HCT116 (cell line): ENCODE measurements at regions not wholly inside any gene's neighbourhood (a gene's known extent, or its start where the extent isn't known, plus 50 kb on each side); places are given as distances from the start of the nearest gene placed in this dataset.
"Not testable (repeated sequence)": the region's sequence is repeated elsewhere in the genome, so short reads cannot be mapped to it uniquely, and the experiment has no call there.

Source experiments
- ATAC-seq: fragments of 200-7000 bp; cut with Tn5 transposase; 2 replicates; pipeline ENCODE4 v1.9.1; 2020; ENCODE audit warnings: mild to moderate bottlenecking, moderate library complexity
- BruUV-seq: library from RNA; stranded (reverse); fragments of 400-500 nt; replicated peaks from 2 replicates; lab custom pipeline; 2021; lab: Mats Ljungman, UMichigan
- CTCF ChIA-PET: fragments of 300-600 bp; sonication (Branson Sonifier 250); formaldehyde crosslinking; loops from one replicate; lab custom pipeline; 2021; ENCODE audit warnings: antibody characterized with exemption; lab: Charles Lee
- POLR2A ChIA-PET: fragments of 300-600, 350-600 bp; sonication (Branson Sonifier 250); formaldehyde crosslinking; loops from one replicate; lab custom pipeline; 2021; ENCODE audit warnings: antibody characterized with exemption; lab: Charles Lee
- RAD21 ChIA-PET, 2 experiments: fragments of 300-600 bp; sonication (Branson Sonifier 250); formaldehyde crosslinking; loops; one replicate each; lab custom pipeline; 2023; ENCODE audit warnings: low total read pairs in 2 of 2; ENCODE audit not compliant: uncharacterized antibody in 2 of 2, unreplicated experiment in 2 of 2, low non-redundant PET in 1 of 2; lab: Charles Lee
- DNase-seq: peaks from one replicate; pipeline ENCODE4 v3.0.0-alpha.2; 2010; ENCODE audit warnings: low read depth, low spot score
- H2AFZ ChIP-seq: fragments of 200-600 bp; shearing (Covaris generic), sonication (generic); 2 replicates; pipeline ENCODE4 v1.6.1; 2017; ENCODE audit warnings: low read depth, mixed run types, mixed read lengths, antibody characterized with exemption, low read length; ENCODE audit not compliant: poor library complexity, severe bottlenecking
- H3K27ac ChIP-seq: 2 replicates; pipeline ENCODE4 v1.5.1; 2012; ENCODE audit warnings: low read depth, low read length
- H3K27me3 ChIP-seq: fragments of 200-600 bp; sonication (generic); 2 replicates; pipeline ENCODE4 v1.6.1; 2016; ENCODE audit warnings: mixed run types, low read length, mixed read lengths; ENCODE audit not compliant: insufficient read depth
- H3K36me3 ChIP-seq, 2 experiments: fragments of 200-500 bp in 1 of 2; fragments of 200-600 bp in 1 of 2; sonication (Bioruptor generic) in 1 of 2; sonication (generic) in 1 of 2; 2 replicates each; pipeline versions ENCODE4 v1.5.1 to v1.6.1; 2014 to 2016; ENCODE audit warnings: low read length in 2 of 2, inconsistent platforms in 1 of 2, mixed read lengths in 1 of 2, mixed run types in 1 of 2; ENCODE audit not compliant: insufficient read depth in 2 of 2, control insufficient read depth in 1 of 2
- H3K4me1 ChIP-seq, 2 experiments: fragments of 200-600 bp in 1 of 2; sonication (generic) in 1 of 2; 2 replicates each; pipeline versions ENCODE4 v1.5.1 to v1.6.1; 2012 to 2017; ENCODE audit warnings: low read length in 2 of 2, inconsistent platforms in 1 of 2, mild to moderate bottlenecking in 1 of 2, mixed read lengths in 1 of 2, mixed run types in 1 of 2, moderate library complexity in 1 of 2; ENCODE audit not compliant: insufficient read depth in 2 of 2, control insufficient read depth in 1 of 2
- H3K4me2 ChIP-seq: fragments of 200-600 bp; sonication (generic); 2 replicates; pipeline ENCODE4 v1.6.1; 2017; ENCODE audit warnings: mixed run types, low read length, mixed read lengths
- H3K4me3 ChIP-seq, 2 experiments: fragments of 200-600 bp in 1 of 2; sonication (generic) in 1 of 2; replicated peaks in 1 of 2; 2 replicates each; pipeline ENCODE4 v1.5.1; 2011 to 2016; ENCODE audit warnings: low read length in 2 of 2, control low read depth in 1 of 2, low read depth in 1 of 2, mild to moderate bottlenecking in 1 of 2, mixed read lengths in 1 of 2, mixed run types in 1 of 2
- H3K79me2 ChIP-seq: fragments of 200-600 bp; sonication (generic); 2 replicates; pipeline ENCODE4 v1.6.1; 2017; ENCODE audit warnings: mild to moderate bottlenecking, mixed run types, low read length, moderate library complexity, mixed read lengths; ENCODE audit not compliant: insufficient read depth
- H3K9ac ChIP-seq: fragments of 200-600 bp; sonication (generic); 2 replicates; pipeline ENCODE4 v1.6.1; 2016; ENCODE audit warnings: low read length, mixed read lengths
- H3K9me2 ChIP-seq: fragments of 200-600 bp; sonication (generic), shearing (Covaris generic); 2 replicates; pipeline ENCODE4 v1.6.1; 2017; ENCODE audit warnings: mixed run types, mild to moderate bottlenecking, moderate library complexity; ENCODE audit not compliant: insufficient read depth
- H3K9me3 ChIP-seq, 2 experiments: fragments of 200-500 bp in 1 of 2; fragments of 200-600 bp in 1 of 2; sonication (Bioruptor generic) in 1 of 2; sonication (generic) in 1 of 2; 2 replicates each; pipeline ENCODE4 v1.6.1; 2014 to 2017; ENCODE audit warnings: low read length in 2 of 2, mixed read lengths in 2 of 2, inconsistent platforms in 1 of 2, low read depth in 1 of 2, mild to moderate bottlenecking in 1 of 2, mixed run types in 1 of 2, moderate library complexity in 1 of 2; ENCODE audit not compliant: control insufficient read depth in 1 of 2, insufficient read depth in 1 of 2
- H4K20me1 ChIP-seq: fragments of 200-600 bp; sonication (generic), shearing (Covaris generic); 2 replicates; pipeline ENCODE4 v1.6.1; 2017; ENCODE audit warnings: mixed run types, mild to moderate bottlenecking, moderate library complexity; ENCODE audit not compliant: insufficient read depth
- CBX3 ChIP-seq: IDR thresholded peaks from 2 replicates; pipeline ENCODE4 v1.6.1; 2012; ENCODE audit warnings: low read depth
- CTCF ChIP-seq, 3 experiments: fragments of 200-600 bp in 1 of 3; sonication (generic) in 1 of 3; IDR thresholded peaks in 2 of 3; conservative IDR thresholded peaks in 1 of 3; 2 replicates each; pipeline ENCODE4 v1.5.1; 2012 to 2017; ENCODE audit warnings: low read depth in 2 of 3, low read length in 2 of 3, antibody characterized with exemption in 1 of 3, borderline replicate concordance in 1 of 3, control low read depth in 1 of 3, mild to moderate bottlenecking in 1 of 3, mixed read lengths in 1 of 3, mixed run types in 1 of 3, moderate library complexity in 1 of 3; ENCODE audit not compliant: insufficient read depth in 1 of 3
- ELF1 ChIP-seq: IDR thresholded peaks from 2 replicates; pipeline ENCODE4 v1.6.1; 2012; ENCODE audit warnings: low read depth, borderline replicate concordance
- POLR2A ChIP-seq: IDR thresholded peaks from 2 replicates; pipeline ENCODE4 v1.7.0; 2011; ENCODE audit warnings: borderline replicate concordance; ENCODE audit not compliant: insufficient read depth, insufficient read length; ENCODE audit errors: extremely low read depth
- POLR2AphosphoS5 ChIP-seq: IDR thresholded peaks from 2 replicates; pipeline ENCODE4 v1.6.1; 2011; ENCODE audit warnings: mild to moderate bottlenecking, low read depth, low read length, moderate library complexity
- RAD21 ChIP-seq: IDR thresholded peaks from 2 replicates; pipeline ENCODE4 v1.6.1; 2012; ENCODE audit warnings: low read depth, mild to moderate bottlenecking
- REST ChIP-seq: IDR thresholded peaks from 2 replicates; pipeline ENCODE4 v1.6.1; 2012; ENCODE audit warnings: low read depth
- SIN3A ChIP-seq: IDR thresholded peaks from 2 replicates; pipeline ENCODE4 v1.6.1; 2012; ENCODE audit warnings: low read depth
- SP1 ChIP-seq: IDR thresholded peaks from 2 replicates; pipeline ENCODE4 v1.6.1; 2012; ENCODE audit warnings: low read depth
- TCF7L2 ChIP-seq: IDR thresholded peaks from 2 replicates; pipeline ENCODE4 v1.7.0; 2011; ENCODE audit warnings: borderline replicate concordance, inconsistent platforms; ENCODE audit not compliant: insufficient read depth, insufficient read length; ENCODE audit errors: extremely low read depth
- YY1 ChIP-seq: IDR thresholded peaks from 2 replicates; pipeline ENCODE4 v1.6.1; 2011; ENCODE audit warnings: low read length, low read depth, moderate library complexity, mild to moderate bottlenecking; ENCODE audit not compliant: insufficient replicate concordance; ENCODE audit errors: extremely low read depth
- ZNF274 ChIP-seq: fragments of 200-500 bp; sonication (Bioruptor generic); IDR thresholded peaks from 2 replicates; pipeline ENCODE4 v1.6.1; 2014; ENCODE audit warnings: mild to moderate bottlenecking, low read depth, low read length, inconsistent platforms
- intact Hi-C: fragments of 100-400 bp; cut with micrococcal nuclease; formaldehyde crosslinking; loops from 2 replicates; pipeline ENCODE4 v1.10.0; 2022
- TF ChIP-seq, protein P1 (sequence below): IDR thresholded peaks from 2 replicates; pipeline ENCODE4 v1.6.1; 2011; ENCODE audit warnings: mild to moderate bottlenecking, low read length, moderate library complexity; ENCODE audit not compliant: insufficient replicate concordance; ENCODE audit errors: extremely low read depth

DNA sequence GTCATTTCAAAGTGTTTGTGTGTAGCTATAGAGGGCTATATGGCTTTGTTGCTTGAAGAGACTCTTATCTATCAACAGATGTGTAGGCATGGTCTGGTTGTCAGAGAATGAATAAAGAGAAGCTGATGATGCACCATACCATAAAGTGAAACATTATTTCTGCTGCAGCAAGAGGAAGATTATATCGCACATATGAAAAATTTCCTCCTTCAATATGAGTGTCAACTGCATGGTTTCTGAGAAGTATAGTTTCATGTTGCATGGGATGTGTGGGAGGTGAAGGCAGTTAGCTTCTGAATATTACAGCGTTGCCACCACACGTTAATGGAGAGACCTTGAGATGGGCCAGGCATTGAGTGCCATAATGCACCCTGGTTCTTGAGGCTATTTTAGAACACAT, 217.9 kb downstream of the SATB1 start:
- H3K9me3 ChIP-seq: no peaks in the 10 kb centered on the region
- H3K9ac ChIP-seq: no peak overlapping the region
- H3K4me3 ChIP-seq: no peak overlapping the region
- CTCF ChIA-PET: no interaction called here
- POLR2A ChIA-PET: no interaction called here
- no peaks in the 10 kb centered on the region for H3K9me2 ChIP-seq
- no peaks in the 10 kb centered on the region for H3K4me1 ChIP-seq
- TF ChIP-seq YY1: no peak
- no peak for TF ChIP-seq ELF1
- TF ChIP-seq TCF7L2: no peak
- TF ChIP-seq CTCF (IDR thresholded peaks at IDR 0.05 in 2 of 3, conservative IDR thresholded peaks at IDR 0.05 in 1 of 3; ENCODE audit: borderline replicate concordance in 1 of 3, insufficient read depth in 1 of 3, low read depth in 2 of 3, low read length in 2 of 3): no peak
- no peak for TF ChIP-seq CBX3
- TF ChIP-seq ZNF274: no peak
- TF ChIP-seq POLR2A: no peak
- TF ChIP-seq POLR2AphosphoS5: no peak
- no peak for TF ChIP-seq REST
- TF ChIP-seq, protein P1, sequence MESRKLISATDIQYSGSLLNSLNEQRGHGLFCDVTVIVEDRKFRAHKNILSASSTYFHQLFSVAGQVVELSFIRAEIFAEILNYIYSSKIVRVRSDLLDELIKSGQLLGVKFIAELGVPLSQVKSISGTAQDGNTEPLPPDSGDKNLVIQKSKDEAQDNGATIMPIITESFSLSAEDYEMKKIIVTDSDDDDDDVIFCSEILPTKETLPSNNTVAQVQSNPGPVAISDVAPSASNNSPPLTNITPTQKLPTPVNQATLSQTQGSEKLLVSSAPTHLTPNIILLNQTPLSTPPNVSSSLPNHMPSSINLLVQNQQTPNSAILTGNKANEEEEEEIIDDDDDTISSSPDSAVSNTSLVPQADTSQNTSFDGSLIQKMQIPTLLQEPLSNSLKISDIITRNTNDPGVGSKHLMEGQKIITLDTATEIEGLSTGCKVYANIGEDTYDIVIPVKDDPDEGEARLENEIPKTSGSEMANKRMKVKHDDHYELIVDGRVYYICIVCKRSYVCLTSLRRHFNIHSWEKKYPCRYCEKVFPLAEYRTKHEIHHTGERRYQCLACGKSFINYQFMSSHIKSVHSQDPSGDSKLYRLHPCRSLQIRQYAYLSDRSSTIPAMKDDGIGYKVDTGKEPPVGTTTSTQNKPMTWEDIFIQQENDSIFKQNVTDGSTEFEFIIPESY: no peak
- TF ChIP-seq SP1: no peak
- no peak for TF ChIP-seq SIN3A
- TF ChIP-seq RAD21: no peak
- H2AFZ ChIP-seq: no peak overlapping the region
- no TSS peak for BruUV-seq
- no peaks in the 10 kb centered on the region for H3K79me2 ChIP-seq
- no peak overlapping the region for H3K4me2 ChIP-seq
- no peak overlapping the region for H3K27ac ChIP-seq
- DNase-seq (no peak), ATAC-seq (no peak)
- no peaks in the 10 kb centered on the region for H3K27me3 ChIP-seq
- intact Hi-C loops: no loop called here
- H3K36me3 ChIP-seq: no peaks in the 10 kb centered on the region
- RAD21 ChIA-PET: no interaction called here
- H4K20me1 ChIP-seq: no peaks in the 10 kb centered on the region

- H3K79me2 ChIP-seq, H3K9ac ChIP-seq, POLR2A ChIA-PET, H3K4me3 ChIP-seq, H3K9me3 ChIP-seq, ATAC-seq, H3K9me2 ChIP-seq, H3K36me3 ChIP-seq, CTCF ChIA-PET, H3K4me2 ChIP-seq, H2AFZ ChIP-seq, H4K20me1 ChIP-seq, RAD21 ChIA-PET, BruUV-seq, intact Hi-C loops, H3K27me3 ChIP-seq, H3K27ac ChIP-seq, H3K4me1 ChIP-seq, DNase-seq: not testable (repeated sequence)
Measured at GRCh38 chr3:18205701-18206100, 219.4 kb downstream of the SATB1 start.
